Suprapubic skin (tissue), 4 donors: ENCODE measurements at regions not wholly inside any gene's neighbourhood (a gene's known extent, or its start where the extent isn't known, plus 50 kb on each side); places are given as distances from the start of the nearest gene placed in this dataset.

Experiments
- DNase-seq, 2 donors: peaks; one replicate each; pipeline ENCODE4 v3.0.0-alpha.2; 2019; ENCODE audit warnings: low spot score in 2 of 2
- H3K27ac ChIP-seq: fragments of 200-600 bp; sonication (generic); one replicate; pipeline ENCODE4 v1.5.1; 2019
- H3K27me3 ChIP-seq: fragments of 200-600 bp; sonication (generic); one replicate; pipeline ENCODE4 v1.5.1; 2019
- H3K36me3 ChIP-seq: fragments of 200-600 bp; sonication (generic); one replicate; pipeline ENCODE4 v1.5.1; 2019
- H3K4me1 ChIP-seq: fragments of 200-600 bp; sonication (generic); one replicate; pipeline ENCODE4 v1.5.1; 2019
- H3K4me3 ChIP-seq: fragments of 200-600 bp; sonication (generic); one replicate; pipeline ENCODE4 v1.5.1; 2019; ENCODE audit warnings: mild to moderate bottlenecking
- H3K9me3 ChIP-seq: fragments of 200-600 bp; sonication (generic); one replicate; pipeline ENCODE4 v1.5.1; 2019
- EP300 ChIP-seq: sonication (generic); formaldehyde crosslinking; IDR thresholded peaks from one replicate; pipeline ENCODE4 v1.6.1; 2017; ENCODE audit warnings: antibody characterized with exemption
- POLR2A ChIP-seq, 2 donors: fragments of 450-650 bp; IDR thresholded peaks; one replicate each; pipeline ENCODE4 v1.6.1; 2017; ENCODE audit warnings: antibody characterized with exemption in 2 of 2, mild to moderate bottlenecking in 2 of 2, moderate library complexity in 2 of 2
- POLR2AphosphoS5 ChIP-seq, 3 donors: sonication (generic); formaldehyde crosslinking; IDR thresholded peaks; one replicate each; pipeline ENCODE4 v1.6.1; 2017; ENCODE audit warnings: antibody characterized with exemption in 3 of 3
- WGBS: methylation state at CpG from one replicate; pipeline ENCODE4 v1.1.5; 2018; 5-methylcytosine and 5-hydroxymethylcytosine counted together
- TF ChIP-seq, protein P1 (sequence below), 2 donors: fragments of 200-600 bp in 1 of 2; fragments of 450-650 bp in 1 of 2; sonication (generic) in 1 of 2; IDR thresholded peaks; one replicate each; pipeline ENCODE4 v1.5.1; 2016 to 2019; ENCODE audit warnings: antibody characterized with exemption in 2 of 2, mild to moderate bottlenecking in 1 of 2, moderate library complexity in 1 of 2

- DNase-seq: no peak
- Histone ChIP-seq H3K27me3 (no peaks in the 10 kb centered on the region), H3K4me3 (no peak overlapping the region), H3K9me3 (no peaks in the 10 kb centered on the region), H3K4me1 (no peaks in the 10 kb centered on the region), H3K36me3 (no peaks in the 10 kb centered on the region), H3K27ac (no peak overlapping the region)
- TF ChIP-seq, protein P1, sequence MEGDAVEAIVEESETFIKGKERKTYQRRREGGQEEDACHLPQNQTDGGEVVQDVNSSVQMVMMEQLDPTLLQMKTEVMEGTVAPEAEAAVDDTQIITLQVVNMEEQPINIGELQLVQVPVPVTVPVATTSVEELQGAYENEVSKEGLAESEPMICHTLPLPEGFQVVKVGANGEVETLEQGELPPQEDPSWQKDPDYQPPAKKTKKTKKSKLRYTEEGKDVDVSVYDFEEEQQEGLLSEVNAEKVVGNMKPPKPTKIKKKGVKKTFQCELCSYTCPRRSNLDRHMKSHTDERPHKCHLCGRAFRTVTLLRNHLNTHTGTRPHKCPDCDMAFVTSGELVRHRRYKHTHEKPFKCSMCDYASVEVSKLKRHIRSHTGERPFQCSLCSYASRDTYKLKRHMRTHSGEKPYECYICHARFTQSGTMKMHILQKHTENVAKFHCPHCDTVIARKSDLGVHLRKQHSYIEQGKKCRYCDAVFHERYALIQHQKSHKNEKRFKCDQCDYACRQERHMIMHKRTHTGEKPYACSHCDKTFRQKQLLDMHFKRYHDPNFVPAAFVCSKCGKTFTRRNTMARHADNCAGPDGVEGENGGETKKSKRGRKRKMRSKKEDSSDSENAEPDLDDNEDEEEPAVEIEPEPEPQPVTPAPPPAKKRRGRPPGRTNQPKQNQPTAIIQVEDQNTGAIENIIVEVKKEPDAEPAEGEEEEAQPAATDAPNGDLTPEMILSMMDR (IDR thresholded peaks at IDR 0.05): no peak
- TF ChIP-seq POLR2AphosphoS5 (IDR thresholded peaks at IDR 0.05) (no peak), EP300 (no peak), POLR2A (IDR thresholded peaks at IDR 0.05) (no peak)
- 78% methylated on average over 3 of the region's 3 CpGs for WGBS
Measured at GRCh38 chr9:106733828-106734380, 129.1 kb upstream of the ZNF462 start.

- Histone ChIP-seq H3K36me3 (no peaks in the 10 kb centered on the region), H3K27ac (no peak overlapping the region), H3K4me3 (no peak overlapping the region), H3K9me3 (no peaks in the 10 kb centered on the region), H3K4me1 (no peaks in the 10 kb centered on the region), H3K27me3 (peaks cover 3% of the 10 kb centered on the region)
- 86% methylated on average over 3 of the region's 3 CpGs for WGBS
- TF ChIP-seq EP300: no peak
- TF ChIP-seq, protein P1 (IDR thresholded peaks at IDR 0.05): no peak
- TF ChIP-seq POLR2A (IDR thresholded peaks at IDR 0.05): no peak
- no peak for TF ChIP-seq POLR2AphosphoS5 (IDR thresholded peaks at IDR 0.05)
- DNase-seq: no peak
Measured at GRCh38 chr9:106737516-106737915, 125.5 kb upstream of the ZNF462 start.

GRCh38 chr9:106738109-106738508, 124.9 kb upstream of the ZNF462 start:
- H3K27ac ChIP-seq: no peak overlapping the region
- no peaks in the 10 kb centered on the region for H3K4me1 ChIP-seq
- H3K27me3 ChIP-seq: peaks cover 3% of the 10 kb centered on the region
- TF ChIP-seq POLR2AphosphoS5 (IDR thresholded peaks at IDR 0.05): no peak
- TF ChIP-seq POLR2A (IDR thresholded peaks at IDR 0.05): no peak
- no peak for TF ChIP-seq EP300
- H3K4me3 ChIP-seq: no peak overlapping the region
- no peak for DNase-seq
- H3K9me3 ChIP-seq: no peaks in the 10 kb centered on the region
- no peaks in the 10 kb centered on the region for H3K36me3 ChIP-seq
- 93% methylated on average over 1 of the region's 1 CpG for WGBS

- H3K27me3 ChIP-seq: no peaks in the 10 kb centered on the region
- DNase-seq: no peak
- no peaks in the 10 kb centered on the region for H3K9me3 ChIP-seq
- H3K4me3 ChIP-seq: no peak overlapping the region
- TF ChIP-seq, protein P1 (IDR thresholded peaks at IDR 0.05): no peak
- TF ChIP-seq POLR2AphosphoS5 (IDR thresholded peaks at IDR 0.05) (no peak), POLR2A (IDR thresholded peaks at IDR 0.05) (no peak), EP300 (no peak)
- whole genome bisulfite sequencing: 41% methylated on average over 1 of the region's 1 CpG
- no peaks in the 10 kb centered on the region for H3K4me1 ChIP-seq
- no peaks in the 10 kb centered on the region for H3K36me3 ChIP-seq
- H3K27ac ChIP-seq: no peak overlapping the region
Measured at GRCh38 chr9:106745457-106745856, 117.5 kb upstream of the ZNF462 start.

DNA sequence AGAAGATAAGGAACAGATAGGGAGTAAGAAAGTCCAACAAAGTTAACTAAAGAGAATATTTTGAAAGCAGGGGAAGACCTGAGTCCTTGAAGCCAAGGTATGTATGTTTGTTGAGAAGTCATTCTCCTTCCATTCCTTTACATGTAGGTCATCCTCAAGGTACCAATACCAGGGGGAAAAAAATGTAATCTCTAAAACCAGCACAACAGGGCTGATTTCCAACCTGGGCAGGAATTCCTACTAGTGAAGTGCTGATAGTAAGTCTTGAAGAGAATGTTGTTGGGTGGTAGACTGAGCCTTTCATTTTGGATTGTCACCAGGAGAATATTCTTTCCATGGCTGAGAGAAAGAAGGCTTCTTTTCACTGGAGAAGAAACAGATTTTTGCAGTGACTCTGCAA, 117.1 kb upstream of the ZNF462 start:
- Histone ChIP-seq H3K4me1 (no peaks in the 10 kb centered on the region), H3K4me3 (no peak overlapping the region), H3K27ac (no peak overlapping the region), H3K27me3 (no peaks in the 10 kb centered on the region), H3K36me3 (no peaks in the 10 kb centered on the region), H3K9me3 (no peaks in the 10 kb centered on the region)
- no peak for DNase-seq
- TF ChIP-seq EP300 (no peak), POLR2AphosphoS5 (IDR thresholded peaks at IDR 0.05) (no peak), POLR2A (IDR thresholded peaks at IDR 0.05) (no peak)
- TF ChIP-seq, protein P1 (IDR thresholded peaks at IDR 0.05): no peak

GRCh38 chr9:106751681-106752080, 111.3 kb upstream of the ZNF462 start:
- H3K4me1 ChIP-seq: no peaks in the 10 kb centered on the region
- H3K36me3 ChIP-seq: no peaks in the 10 kb centered on the region
- H3K4me3 ChIP-seq: no peak overlapping the region
- no peak for DNase-seq
- TF ChIP-seq EP300 (no peak), POLR2AphosphoS5 (IDR thresholded peaks at IDR 0.05) (no peak), POLR2A (IDR thresholded peaks at IDR 0.05) (no peak)
- TF ChIP-seq, protein P1 (IDR thresholded peaks at IDR 0.05): no peak
- H3K27ac ChIP-seq: no peak overlapping the region
- no peaks in the 10 kb centered on the region for H3K9me3 ChIP-seq
- H3K27me3 ChIP-seq: no peaks in the 10 kb centered on the region
- WGBS: 88% methylated on average over 5 of the region's 5 CpGs
